NCI-H345 (cell line): ENCODE measurements at regions not wholly inside any gene's neighbourhood (a gene's known extent, or its start where the extent isn't known, plus 50 kb on each side); places are given as distances from the start of the nearest gene placed in this dataset.

ENCODE experiments used
- DNase-seq: peaks from one replicate; lab custom pipeline; 2025; lab: John Stamatoyannopoulos, UW

DNA sequence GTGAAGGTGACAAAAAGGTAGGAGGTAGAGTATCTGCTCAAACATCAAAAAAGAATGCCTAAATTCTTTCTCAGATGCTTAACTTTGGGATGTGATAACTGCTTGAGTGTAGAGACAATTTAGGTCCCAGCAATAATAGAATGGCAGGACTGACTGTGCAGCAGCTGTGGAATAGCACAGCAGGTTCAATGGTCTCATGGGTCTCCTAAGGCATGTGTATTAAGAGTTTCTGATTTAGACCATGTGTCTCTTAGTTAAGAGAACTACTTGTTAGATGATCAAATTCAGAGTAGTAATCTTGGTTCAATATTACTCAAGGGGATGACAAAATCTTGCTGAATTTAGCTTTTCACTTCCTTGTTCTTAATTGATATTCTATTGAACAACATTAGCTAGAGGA is 72.0 kb downstream of the ALX1 start:
- no peak for DNase-seq

DNA sequence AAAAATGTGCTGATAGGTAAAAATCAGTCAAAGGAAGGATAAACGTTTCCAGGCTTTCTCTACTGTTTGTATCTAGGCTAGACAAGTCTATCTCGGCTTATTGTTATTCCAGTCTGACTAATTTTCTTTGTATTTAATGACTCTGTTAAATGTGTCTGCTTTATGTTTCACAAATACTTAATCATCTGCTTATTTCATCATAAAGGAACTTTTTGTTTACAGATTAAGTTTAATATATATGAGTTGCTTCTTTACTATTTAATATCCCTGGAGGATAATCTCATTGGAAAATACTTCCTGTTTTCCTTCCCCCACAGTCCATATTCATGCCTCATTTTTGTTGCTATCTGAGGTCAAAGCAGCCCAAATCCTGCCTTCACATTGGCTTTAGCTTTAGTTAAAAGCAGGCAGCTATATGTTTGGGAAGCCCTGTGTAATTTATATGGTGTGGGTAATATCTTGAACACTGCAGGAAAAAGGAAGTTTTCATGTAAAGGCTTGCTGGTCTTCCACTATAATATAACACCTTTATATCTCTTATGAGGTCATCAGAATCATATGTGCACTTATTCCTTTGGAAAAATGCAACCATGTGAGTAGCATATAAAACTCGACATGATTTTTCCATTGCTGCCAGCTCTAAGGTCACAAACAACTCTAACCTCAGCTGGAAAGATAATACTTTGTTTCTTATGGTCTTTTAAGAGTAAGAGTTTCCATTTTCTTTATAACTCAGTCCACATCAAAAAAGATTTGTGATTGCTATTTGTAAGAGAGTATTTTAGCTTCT is 76.8 kb downstream of the ALX1 start:
- no peak for DNase-seq

DNA sequence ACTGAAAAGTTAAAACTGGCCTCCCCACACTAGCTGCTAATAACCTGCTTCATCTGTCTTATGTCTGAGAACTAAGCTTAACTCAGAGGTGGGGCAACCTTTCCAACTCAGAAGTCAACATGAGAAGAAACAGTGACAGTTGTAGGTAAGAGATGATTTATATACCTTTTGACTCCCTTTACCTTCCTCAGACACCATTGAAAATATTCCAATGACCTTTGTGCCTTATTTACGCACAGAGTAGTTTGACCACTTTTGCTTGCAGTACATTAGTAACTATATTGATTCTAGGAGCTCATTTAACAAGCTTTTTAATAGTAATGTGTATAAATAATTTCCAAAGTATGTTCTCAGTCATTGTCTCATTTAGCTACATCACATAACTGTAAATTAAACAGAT is 77.6 kb downstream of the ALX1 start:
- no peak for DNase-seq

DNA sequence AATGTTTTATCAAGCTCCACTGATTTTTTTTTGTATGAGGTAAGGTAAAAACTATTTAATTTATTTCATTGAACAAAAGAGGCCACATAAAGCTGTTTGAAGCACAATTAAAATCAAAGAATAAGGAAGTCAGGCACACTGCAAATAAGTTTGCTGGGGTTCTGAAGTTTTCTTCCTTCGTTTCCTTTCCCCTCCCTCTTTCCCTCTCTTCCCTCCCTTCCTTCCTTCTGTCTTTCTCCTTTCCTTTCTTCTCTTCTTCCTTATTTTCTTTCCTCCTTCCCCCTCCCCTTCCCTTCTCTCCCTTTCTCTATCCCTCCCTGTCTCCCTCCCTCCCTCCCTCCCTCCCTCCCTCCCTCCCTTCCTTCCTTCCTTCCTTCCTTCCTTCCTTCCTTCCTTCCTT is 78.7 kb downstream of the ALX1 start:
- DNase-seq, result no peak

DNA sequence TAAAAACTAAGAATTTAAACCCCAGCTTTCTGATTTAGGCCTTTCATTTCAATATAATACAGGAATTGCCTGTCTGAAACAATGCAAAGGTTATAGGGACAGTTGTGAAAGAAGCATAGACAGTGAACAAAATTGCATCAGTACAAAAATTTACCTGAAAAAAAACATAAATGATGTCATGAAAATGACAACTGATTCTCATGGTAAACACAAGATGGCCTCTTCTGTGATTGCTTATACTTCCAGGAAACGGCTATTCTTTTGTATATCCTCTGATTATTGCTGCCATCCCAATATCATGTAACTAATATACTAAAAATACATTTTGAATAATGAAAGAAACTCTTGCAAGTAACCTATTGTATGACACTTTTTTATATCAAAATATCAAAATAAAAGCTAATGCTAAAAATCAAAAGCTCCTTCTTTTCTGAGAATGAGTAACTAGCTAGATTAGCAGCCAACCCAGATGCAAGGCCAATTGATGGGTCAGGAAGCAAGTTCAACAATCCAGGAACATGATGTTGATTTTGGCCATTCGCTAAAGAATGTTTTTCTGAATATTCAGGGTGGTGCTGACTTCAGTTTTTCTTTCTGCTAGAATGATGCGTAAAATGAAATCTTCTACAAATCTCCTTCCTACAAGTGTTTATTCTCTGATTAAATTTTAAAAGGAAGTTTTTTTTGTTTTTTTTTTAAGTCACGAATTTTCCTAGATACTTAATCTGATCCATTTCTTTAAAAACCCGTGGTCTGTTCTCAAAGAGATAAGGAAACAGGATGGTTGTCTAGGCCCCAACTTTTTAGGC is 83.6 kb downstream of the ALX1 start:
- no peak for DNase-seq

DNA sequence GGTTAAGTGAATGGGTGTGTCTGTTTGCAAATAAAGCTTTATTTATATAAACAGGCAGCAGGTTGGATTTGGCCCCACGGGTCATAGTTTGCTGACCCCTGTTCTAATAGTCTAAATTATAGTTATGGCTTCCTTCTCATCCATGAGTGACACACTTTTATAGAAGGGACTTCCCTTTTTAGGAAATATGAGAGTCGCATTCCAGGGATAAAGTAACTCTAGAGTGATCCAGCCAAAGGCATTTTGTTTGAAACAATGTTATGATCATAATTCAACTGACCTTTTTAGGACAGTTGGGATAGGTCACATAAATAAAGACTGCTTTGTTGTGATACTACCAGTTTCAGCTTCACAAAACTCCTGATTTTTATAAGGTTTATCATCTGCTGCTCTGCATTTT is 87.9 kb downstream of the ALX1 start:
- no peak for DNase-seq

DNA sequence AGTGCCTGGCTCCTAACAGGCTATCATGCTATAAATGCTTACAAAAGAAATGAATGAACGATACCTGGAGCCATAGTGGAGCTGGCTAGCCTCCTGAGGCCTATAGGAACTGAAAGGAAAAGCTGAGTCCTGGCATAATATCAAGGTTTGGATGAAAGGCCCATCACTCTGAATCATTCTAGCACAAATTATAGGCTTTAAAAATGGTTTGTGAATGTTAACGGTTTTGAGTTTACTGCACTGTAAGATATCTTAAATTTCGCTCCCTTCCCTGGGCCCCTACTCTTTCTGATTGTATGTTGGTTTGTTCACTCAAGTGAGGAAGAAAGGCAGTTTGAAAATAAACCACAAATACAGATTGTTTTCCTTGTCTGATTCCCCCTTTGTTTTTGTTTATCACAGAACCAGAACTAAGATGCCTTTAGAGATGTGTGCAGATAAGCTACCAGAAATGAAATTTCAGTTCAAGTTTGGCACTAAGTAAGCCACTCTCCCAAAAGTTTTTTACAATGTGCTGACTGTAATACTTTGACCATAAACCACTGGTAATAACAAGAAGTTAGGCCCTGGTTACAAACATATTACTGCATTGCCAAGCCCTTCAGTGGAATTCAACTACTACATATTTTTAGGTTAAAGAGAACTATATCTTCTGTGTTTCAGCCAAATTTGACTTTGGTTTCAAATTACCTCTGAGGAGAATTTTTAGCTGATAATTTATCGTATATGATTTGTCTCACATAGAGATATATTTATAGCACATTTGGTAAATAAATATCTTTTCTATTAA is 89.5 kb downstream of the ALX1 start:
- no peak for DNase-seq

DNA sequence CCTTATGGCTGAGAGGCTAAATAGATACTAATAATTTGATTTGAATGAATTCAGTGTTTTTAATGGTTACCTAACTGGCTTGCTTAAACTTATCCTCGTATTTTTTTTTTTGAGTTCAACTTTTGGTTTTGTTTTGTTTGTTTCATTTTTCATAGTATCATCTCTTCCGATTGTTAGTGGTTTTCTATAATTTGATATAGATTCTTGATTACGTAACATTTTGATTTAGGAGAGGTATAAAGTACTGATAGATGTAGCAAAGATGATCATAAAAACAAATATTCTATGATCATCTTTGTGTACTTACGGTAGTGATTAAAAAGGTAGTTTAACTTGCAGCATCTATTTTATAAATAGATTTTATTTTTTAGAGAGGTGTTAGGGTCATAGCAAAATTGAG is 93.0 kb downstream of the ALX1 start:
- no peak for DNase-seq

DNA sequence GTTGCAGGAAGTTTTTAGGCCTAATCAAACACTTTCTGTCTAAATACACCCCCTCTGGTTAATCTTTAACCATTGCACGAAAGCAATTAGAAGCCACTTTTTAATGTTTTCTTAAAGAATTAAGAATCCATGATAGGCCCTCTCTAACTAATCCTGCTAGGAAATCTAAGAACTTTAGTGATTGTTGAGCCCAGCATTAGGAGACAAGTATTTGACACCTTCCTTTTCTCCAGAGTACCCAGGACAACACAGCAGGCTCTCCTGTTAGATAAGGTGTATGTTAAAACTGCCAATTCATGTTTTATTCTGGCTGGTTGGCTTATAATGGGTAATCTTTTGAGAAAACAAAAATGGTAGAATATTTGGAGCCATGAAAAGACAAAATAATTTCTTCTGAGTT is 95.0 kb downstream of the ALX1 start:
- DNase-seq, result no peak

DNA sequence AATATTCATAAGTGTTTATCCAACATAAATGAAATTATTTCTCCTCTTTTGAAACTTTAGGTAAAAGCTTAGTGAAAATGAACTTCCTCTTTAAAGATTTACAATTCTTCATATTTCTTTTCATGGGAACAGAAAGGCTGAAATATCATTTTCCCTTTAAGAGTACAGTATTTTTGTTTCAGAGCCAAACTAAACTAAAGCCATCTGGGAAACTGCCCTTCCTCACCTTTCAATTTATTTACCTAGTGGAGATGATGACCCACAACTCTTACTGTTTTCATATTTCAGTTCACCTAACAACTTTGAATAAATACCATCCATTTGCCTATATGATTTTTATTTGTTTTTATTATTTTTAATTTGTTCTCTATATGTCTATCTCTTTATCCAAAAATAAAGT is 105.4 kb downstream of the ALX1 start:
- DNase-seq, result no peak

DNA sequence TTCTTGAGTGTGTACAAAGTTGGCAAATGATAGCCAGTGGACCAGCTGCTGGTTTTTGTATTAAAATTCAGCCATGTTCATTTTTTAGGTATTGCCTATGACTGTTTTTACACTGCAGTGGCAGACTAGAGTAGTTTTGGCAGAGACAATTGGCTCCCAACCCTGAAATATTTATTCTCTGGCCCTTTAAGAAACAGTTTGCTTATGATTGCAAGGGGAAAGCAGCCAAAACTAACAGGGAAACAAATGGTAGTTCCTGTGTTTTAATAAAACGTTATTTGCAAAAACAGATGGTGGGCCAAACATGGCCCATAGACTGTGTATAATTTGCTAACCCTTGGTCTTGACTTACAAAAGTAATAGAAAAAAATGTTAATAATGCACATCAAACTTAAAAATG is 110.2 kb downstream of the ALX1 start:
- DNase-seq, result no peak

DNA sequence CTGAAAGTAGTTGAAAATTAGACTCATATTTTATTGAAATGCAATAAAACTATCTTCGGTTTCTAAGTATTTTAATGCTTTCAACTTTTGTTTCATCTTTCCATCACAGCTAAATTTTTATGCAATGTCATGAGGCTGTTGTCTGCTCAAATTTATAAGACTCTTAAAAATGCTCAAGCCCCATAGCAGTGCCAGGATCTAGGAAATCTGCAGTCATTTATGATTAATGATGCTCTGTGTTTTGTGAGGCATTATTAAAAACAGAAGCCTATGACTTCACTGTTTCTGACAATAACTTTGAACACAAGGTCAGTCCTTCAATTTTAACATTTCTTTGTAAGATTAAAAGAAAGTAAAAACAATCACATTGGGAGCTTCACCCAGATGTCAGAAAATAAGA is 112.5 kb downstream of the ALX1 start:
- DNase-seq, result no peak

DNA sequence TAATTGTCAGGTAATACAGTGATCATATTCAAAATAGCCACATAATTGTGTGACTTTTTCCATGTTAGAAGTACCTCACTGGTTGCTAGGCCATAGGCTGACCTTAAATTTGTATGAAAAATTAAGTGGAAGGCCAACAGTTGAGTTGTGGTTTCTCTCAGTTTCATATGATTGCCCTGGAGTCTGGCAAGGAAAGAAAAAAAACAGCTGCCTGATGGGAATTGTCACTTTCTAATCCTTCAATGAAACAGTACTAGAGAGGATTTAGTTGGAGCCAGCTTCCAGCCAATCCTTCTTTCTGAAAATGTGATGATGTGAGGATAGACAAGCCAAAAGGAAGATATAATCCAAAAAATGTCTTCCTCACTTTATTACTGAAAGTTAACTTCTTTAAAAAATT is 113.6 kb downstream of the ALX1 start:
- no peak for DNase-seq

DNA sequence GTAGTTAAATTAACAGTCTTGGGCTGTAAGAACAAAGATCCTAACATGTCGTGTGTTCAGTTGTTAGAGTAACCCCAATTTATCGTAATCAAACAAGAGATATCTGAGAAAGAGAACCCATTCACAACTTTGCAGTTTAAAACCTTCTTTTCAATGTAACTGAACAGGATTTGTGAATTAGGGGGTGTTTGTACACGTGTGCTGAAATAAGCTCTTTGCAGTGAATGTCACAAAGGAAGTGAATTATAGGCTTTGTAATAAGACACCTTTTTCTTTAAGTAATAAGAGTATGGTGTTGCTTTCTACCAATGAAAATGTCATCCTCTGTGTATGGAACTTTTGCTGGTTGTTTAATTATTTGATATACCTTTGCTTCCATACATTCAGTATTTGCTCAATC is 114.0 kb downstream of the ALX1 start:
- DNase-seq, result no peak

DNA sequence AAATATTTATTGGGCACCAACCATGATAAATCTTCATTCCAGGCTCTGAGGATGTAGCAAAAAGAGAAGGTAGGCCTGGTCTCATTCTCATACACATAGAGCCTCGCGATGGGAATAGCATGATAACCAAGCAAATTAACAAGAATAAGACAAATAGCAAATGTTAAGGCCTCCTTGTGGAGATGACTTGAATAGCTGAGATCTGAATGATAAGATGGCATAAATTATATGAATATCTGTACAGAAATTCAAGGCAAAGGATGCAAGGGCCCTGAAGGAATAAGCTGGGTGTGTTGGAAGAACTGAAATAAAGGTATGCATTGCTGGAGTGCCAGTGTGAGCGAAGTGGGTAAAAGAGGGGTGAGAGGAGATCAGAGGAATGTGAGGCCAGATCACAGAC is 114.8 kb downstream of the ALX1 start:
- DNase-seq, result no peak

DNA sequence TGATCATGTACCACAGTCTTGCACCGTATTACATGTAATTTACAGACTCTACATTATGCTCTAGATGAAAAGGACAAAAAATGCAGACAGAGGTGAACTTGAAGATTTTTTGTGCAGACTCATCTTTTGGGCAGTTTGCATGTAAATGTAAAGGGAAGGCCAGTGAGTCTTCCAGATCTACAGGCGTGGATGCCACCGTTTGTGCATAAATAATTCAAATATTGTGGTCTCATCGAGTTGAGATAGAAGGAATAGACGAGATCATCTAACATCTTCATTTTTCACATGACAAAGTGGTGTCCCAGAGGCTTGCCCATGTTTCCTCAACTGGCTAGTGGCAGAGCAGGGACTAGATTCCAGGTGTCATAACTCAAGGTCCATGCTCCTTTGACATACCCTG is 125.2 kb downstream of the ALX1 start:
- no peak for DNase-seq

DNA sequence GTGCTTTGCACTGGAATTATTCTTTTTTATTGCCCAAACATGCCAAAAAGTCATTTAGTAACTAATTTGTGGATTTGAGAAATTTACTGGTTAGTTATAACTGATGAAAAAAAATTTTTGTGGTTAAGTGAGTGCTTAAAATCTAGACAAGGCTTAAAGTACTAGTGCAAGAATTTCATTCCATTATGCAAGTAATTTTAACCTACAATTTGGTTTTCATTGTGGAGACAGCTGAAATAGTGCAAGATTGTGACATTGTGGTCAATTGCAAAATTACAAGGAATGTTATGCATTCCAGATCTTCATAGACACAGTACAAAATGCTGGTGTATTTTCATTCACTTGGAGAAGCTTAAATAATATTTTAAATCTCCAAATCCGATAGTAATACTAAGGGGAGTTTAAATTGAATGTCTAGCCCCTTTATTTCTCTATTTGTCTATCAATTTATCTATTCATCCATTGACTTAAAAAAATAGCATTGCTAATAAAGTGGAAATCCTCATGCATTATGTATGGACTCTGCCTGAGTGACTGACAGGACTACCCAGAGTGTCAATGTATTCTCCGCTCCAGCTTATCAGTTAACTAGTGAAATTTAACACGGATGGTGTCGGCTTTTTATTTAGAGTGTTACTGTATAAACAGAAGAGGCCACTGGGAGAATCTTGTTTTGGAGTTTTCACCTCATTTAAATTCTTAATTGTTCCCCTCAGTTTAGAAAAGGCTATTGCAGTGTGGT is 125.9 kb downstream of the ALX1 start:
- no peak for DNase-seq

DNA sequence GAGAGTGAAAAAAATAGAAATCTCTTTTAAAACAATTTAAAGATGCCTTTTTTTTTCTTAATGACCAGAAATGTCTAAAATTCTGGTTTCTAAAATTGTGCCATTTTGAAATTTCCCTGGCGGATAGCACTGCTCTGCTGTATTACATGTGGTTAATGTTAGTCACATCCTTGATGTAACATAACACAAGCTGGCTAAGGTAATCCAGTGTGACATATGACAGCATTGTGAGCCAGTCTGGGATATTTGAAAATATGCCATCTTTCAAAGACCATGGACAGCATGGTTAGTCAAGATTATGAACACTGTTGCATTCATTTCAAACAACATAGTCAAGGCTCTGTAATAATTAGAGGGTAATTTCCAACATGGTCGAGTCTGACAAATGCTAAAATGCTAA is 133.2 kb downstream of the ALX1 start:
- no peak for DNase-seq

DNA sequence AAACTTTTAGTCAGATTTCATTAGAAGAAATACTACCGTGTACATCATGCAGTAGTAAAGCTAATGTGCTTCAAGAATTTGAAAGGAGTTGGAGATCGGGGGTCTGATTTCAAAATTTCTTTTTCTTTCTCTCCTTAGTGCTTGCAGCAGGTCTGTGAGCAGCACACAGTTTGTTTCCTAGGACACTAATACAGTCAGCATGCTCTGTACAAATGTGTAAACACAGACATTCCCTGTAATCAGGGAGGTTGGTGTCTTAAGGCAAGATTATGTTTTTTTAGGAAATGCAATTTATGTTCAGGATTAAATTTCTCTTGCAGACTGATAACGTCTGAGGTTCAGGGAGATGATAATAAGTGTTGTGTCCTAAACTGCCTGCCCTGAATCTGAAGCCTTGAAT is 142.7 kb downstream of the ALX1 start:
- DNase-seq, result no peak

DNA sequence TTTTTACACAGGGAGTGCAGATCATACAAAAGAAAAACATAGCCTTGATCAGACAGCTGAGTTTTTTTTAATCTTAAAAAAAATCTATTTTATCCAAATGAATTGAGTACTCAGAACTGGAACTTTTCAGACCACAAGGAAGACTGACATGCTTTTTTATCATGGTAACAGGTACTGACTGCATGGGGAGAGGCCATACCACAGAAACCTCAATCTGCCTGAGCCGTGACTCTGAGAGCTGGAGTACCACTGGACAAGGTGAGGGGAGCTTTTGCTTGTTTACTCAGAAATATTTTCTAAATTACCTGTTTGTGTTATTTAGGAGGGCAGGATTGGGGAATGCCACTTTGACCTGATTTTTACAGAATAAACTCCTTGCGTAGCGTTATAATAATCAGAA is 143.9 kb downstream of the ALX1 start:
- no peak for DNase-seq

DNA sequence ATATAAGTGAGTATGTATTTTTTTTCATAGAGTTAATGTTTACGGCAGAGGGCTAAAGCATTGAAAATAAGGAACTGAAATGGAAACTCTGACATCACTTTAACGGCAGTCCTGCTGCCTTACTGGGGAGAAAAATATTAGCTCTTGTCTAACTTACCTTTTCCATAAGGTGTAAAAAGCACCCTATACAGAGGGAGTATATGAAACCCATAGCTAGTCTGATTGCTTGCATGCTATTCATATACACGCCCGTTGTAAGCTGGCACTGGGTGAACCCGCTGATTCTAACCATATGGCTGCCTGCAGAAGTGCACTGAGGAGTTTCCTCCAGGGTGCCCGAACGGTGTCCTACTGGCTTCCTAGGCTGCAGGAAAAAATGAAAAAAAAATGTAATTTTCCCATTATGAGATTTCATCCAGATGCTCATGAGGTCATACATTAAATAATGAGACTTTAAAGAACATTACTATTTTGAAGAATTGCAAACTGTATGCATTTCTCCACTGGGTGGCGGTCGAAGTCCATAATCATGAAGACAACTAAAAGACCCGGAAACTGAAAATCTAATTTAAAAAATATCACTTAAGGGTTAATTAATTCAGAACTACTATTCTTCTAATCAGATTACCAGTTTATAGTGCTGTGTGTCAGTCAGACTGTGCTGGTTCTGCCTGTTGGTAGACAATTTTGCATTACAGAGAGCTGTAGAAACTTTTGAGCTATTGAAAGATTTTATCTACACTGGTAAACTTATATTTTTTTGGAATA is 144.7 kb downstream of the ALX1 start:
- no peak for DNase-seq

DNA sequence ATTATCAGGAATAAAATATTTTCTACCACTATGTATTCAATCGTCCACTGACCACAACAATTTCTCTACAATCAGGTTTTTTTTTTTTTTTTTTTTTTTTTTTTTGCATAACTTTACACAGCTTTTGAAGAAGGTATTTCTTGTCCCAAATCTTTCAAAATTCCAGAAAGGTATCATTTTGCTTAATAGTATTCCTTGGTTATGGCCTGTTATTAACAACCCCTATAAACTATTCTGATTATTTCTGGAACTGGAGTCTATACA is 145.3 kb downstream of the ALX1 start:
- DNase-seq, result no peak
